WTC11 (cell line): ENCODE measurements at regions not wholly inside any gene's neighbourhood (a gene's known extent, or its start where the extent isn't known, plus 50 kb on each side); places are given as distances from the start of the nearest gene placed in this dataset.

Experiments used
- ATAC-seq: fragments of 200-7000 bp; cut with Tn5 transposase; 2 replicates; pipeline ENCODE4 v1.10.0; 2021; ENCODE audit warnings: mild to moderate bottlenecking, moderate library complexity
- CTCF ChIA-PET: fragments of 300-600 bp; sonication (Branson Sonifier 250); formaldehyde crosslinking; loops from one replicate; lab custom pipeline; 2021; ENCODE audit warnings: antibody characterized with exemption; lab: Charles Lee
- POLR2A ChIA-PET: fragments of 350-600 bp; sonication (Branson Sonifier 250); formaldehyde crosslinking; loops from one replicate; lab custom pipeline; 2021; ENCODE audit warnings: antibody characterized with exemption; lab: Charles Lee
- DNase-seq: peaks from one replicate; pipeline ENCODE4 v3.0.0; 2021; ENCODE audit warnings: low spot score
- H3K27ac Mint-ChIP-seq: 2 replicates; pipeline ENCODE4 v1.8.0; 2021; ENCODE audit warnings: mixed read lengths
- H3K27me3 Mint-ChIP-seq: 2 replicates; pipeline ENCODE4 v1.8.0; 2021; ENCODE audit warnings: low read depth, mild to moderate bottlenecking, moderate library complexity, mixed read lengths
- H3K36me3 Mint-ChIP-seq: 2 replicates; pipeline ENCODE4 v1.8.0; 2021; ENCODE audit warnings: mixed read lengths
- H3K4me1 Mint-ChIP-seq: 2 replicates; pipeline ENCODE4 v1.8.0; 2022; ENCODE audit warnings: mixed read lengths
- H3K4me3 Mint-ChIP-seq: 2 replicates; pipeline ENCODE4 v1.8.0; 2021; ENCODE audit warnings: mild to moderate bottlenecking, moderate library complexity, mixed read lengths
- H3K9me3 Mint-ChIP-seq: 2 replicates; pipeline ENCODE4 v1.8.0; 2021; ENCODE audit warnings: mixed read lengths
- ATF2 ChIP-seq: sonication (generic); formaldehyde crosslinking; IDR thresholded peaks from 2 replicates; pipeline ENCODE4 v1.8.1; 2022; ENCODE audit warnings: low read depth, missing genetic modification reagents, borderline replicate concordance
- ATF6 ChIP-seq: sonication (generic); formaldehyde crosslinking; IDR thresholded peaks from 2 replicates; pipeline ENCODE4 v1.8.1; 2023; ENCODE audit warnings: mild to moderate bottlenecking, missing genetic modification reagents
- CBFB ChIP-seq: sonication (generic); formaldehyde crosslinking; IDR thresholded peaks from 2 replicates; pipeline ENCODE4 v1.8.1; 2022; ENCODE audit warnings: mild to moderate bottlenecking, low read depth, missing genetic modification reagents
- CDX4 ChIP-seq: fragments of 250-450 bp; sonication (Bioruptor Pico); IDR thresholded peaks from 2 replicates; pipeline ENCODE4 v1.9.0; 2021; ENCODE audit warnings: moderate library complexity, mild to moderate bottlenecking, inconsistent platforms, borderline replicate concordance
- ELF4 ChIP-seq: sonication (generic); formaldehyde crosslinking; IDR thresholded peaks from 2 replicates; pipeline ENCODE4 v1.8.1; 2022; ENCODE audit warnings: low read depth, mild to moderate bottlenecking, moderate library complexity, missing genetic modification reagents
- EMX1 ChIP-seq: fragments of 250-450 bp; sonication (Bioruptor Pico); IDR thresholded peaks from 2 replicates; pipeline ENCODE4 v1.8.0; 2021; ENCODE audit warnings: mild to moderate bottlenecking
- FOXK1 ChIP-seq: sonication (generic); formaldehyde crosslinking; IDR thresholded peaks from 2 replicates; pipeline ENCODE4 v1.8.0; 2022; ENCODE audit warnings: mild to moderate bottlenecking, moderate library complexity, missing genetic modification reagents
- GTF2I ChIP-seq: fragments of 250-450 bp; sonication (Bioruptor Pico); conservative IDR thresholded peaks from 2 replicates; pipeline ENCODE4 v1.4.0; 2021; ENCODE audit warnings: mild to moderate bottlenecking
- JUN ChIP-seq: sonication (generic); formaldehyde crosslinking; IDR thresholded peaks from 2 replicates; pipeline ENCODE4 v1.8.0; 2023; ENCODE audit warnings: mild to moderate bottlenecking, missing genetic modification reagents
- MAX ChIP-seq: sonication (generic); formaldehyde crosslinking; IDR thresholded peaks from 2 replicates; pipeline ENCODE4 v1.8.0; 2022; ENCODE audit warnings: mild to moderate bottlenecking, missing genetic modification reagents
- NR2C2 ChIP-seq: sonication (generic); formaldehyde crosslinking; IDR thresholded peaks from 2 replicates; pipeline ENCODE4 v1.8.0; 2022; ENCODE audit warnings: mild to moderate bottlenecking, missing genetic modification reagents
- NR3C1 ChIP-seq: sonication (generic); formaldehyde crosslinking; conservative IDR thresholded peaks from 2 replicates; pipeline ENCODE4 v1.8.1; 2023; ENCODE audit warnings: low read depth, mild to moderate bottlenecking, missing genetic modification reagents
- RORB ChIP-seq: fragments of 250-450 bp; sonication (Bioruptor Pico); IDR thresholded peaks from 2 replicates; pipeline ENCODE4 v1.9.0; 2021; ENCODE audit warnings: mild to moderate bottlenecking
- SMAD3 ChIP-seq: sonication (generic); formaldehyde crosslinking; IDR thresholded peaks from 2 replicates; pipeline ENCODE4 v1.8.0; 2022; ENCODE audit warnings: missing genetic modification reagents, mild to moderate bottlenecking, borderline replicate concordance
- TP53 ChIP-seq: sonication (generic); formaldehyde crosslinking; IDR thresholded peaks from 2 replicates; pipeline ENCODE4 v1.8.1; 2023; ENCODE audit warnings: mild to moderate bottlenecking, missing genetic modification reagents
- ZMAT4 ChIP-seq: fragments of 250-450 bp; sonication (Bioruptor Pico); IDR thresholded peaks from 2 replicates; pipeline ENCODE4 v1.9.0; 2021; ENCODE audit warnings: mild to moderate bottlenecking
- ZNF416 ChIP-seq: fragments of 250-450 bp; sonication (Bioruptor Pico); IDR thresholded peaks from 2 replicates; pipeline ENCODE4 v1.9.0; 2021; ENCODE audit warnings: mild to moderate bottlenecking, inconsistent platforms
- ZNF671 ChIP-seq: fragments of 250-450 bp; sonication (Bioruptor Pico); IDR thresholded peaks from 2 replicates; pipeline ENCODE4 v1.8.0; 2021; ENCODE audit warnings: mild to moderate bottlenecking
- TF ChIP-seq, protein P1 (sequence below): fragments of 250-450 bp; sonication (Bioruptor Pico); IDR thresholded peaks from 2 replicates; pipeline ENCODE4 v1.8.0; 2021; ENCODE audit warnings: mild to moderate bottlenecking
- TF ChIP-seq, protein P2 (sequence below): sonication (generic); formaldehyde crosslinking; IDR thresholded peaks from 2 replicates; pipeline ENCODE4 v1.8.1; 2023; ENCODE audit warnings: mild to moderate bottlenecking, missing genetic modification reagents, borderline replicate concordance

DNA sequence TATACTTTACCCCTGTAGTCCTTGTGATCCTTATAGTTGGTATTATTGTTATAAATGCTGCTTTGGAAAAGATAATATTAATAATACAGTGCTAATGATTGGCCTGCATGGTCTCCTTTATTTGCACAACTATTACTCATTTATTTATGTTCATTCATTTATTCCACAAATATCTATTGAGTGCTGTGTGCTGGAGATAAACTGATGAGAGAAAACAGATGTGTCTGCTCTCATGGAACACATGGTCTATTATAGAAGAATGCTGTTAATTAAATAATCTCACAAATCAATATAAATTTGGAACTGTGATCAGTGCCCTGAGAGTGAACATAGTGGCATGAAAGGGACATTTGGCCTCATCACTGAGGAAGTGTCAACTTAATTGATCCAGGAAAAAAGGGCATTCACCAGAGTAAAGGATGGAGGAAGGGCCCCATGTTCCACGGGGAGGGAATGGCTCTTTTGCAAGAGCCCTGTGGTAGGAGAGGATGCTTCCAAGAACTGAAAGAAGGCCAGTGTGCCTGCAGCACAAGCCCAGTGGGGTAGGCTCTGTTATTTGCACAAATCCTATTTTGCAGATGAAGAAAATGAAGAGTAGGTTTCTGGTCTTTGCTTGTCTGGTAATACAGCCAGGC, 91.5 kb upstream of the STK39 start (continued):
- TF ChIP-seq, protein P1, sequence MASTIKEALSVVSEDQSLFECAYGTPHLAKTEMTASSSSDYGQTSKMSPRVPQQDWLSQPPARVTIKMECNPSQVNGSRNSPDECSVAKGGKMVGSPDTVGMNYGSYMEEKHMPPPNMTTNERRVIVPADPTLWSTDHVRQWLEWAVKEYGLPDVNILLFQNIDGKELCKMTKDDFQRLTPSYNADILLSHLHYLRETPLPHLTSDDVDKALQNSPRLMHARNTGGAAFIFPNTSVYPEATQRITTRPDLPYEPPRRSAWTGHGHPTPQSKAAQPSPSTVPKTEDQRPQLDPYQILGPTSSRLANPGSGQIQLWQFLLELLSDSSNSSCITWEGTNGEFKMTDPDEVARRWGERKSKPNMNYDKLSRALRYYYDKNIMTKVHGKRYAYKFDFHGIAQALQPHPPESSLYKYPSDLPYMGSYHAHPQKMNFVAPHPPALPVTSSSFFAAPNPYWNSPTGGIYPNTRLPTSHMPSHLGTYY (CRISPR knock-in tag): no peak
- no peak for TF ChIP-seq TP53 (CRISPR knock-in tag)
- no peak for TF ChIP-seq ATF2 (CRISPR knock-in tag)
- TF ChIP-seq CDX4 (CRISPR knock-in tag): no peak
- TF ChIP-seq ZNF671 (CRISPR knock-in tag): no peak
- no peak for TF ChIP-seq ZNF416 (CRISPR knock-in tag)
- no peak for TF ChIP-seq CBFB (CRISPR knock-in tag)
- no peak for TF ChIP-seq NR3C1

DNA sequence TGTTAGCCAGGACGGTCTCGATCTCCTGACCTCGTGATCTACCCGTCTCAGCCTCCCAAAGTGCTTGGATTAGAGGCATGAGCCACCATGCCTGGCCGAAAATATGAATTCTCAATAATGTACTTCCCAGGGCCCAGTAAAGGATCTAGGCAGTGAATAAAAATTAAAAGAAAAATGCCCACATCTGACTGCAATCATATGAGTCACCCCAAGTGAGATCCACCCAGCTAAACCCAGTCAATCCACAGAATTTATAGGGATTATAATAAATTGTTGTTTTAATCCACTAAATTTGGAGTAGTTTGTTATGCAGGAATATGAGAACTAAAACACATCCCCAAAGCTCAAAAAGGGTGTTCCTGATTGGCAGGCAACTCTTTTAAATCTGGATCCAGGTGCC, 93.5 kb upstream of the STK39 start:
- Mint-ChIP-seq H3K4me1 (peaks cover 18% of the 10 kb centered on the region), H3K9me3 (peaks cover 4% of the 10 kb centered on the region), H3K4me3 (no peak overlapping the region), H3K27ac (no peak overlapping the region), H3K36me3 (no peaks in the 10 kb centered on the region), H3K27me3 (no peaks in the 10 kb centered on the region)
- TF ChIP-seq RORB (CRISPR knock-in tag): no peak
- no peak for TF ChIP-seq NR2C2 (CRISPR knock-in tag)
- TF ChIP-seq FOXK1 (CRISPR knock-in tag): no peak
- no peak for TF ChIP-seq EMX1 (CRISPR knock-in tag)
- TF ChIP-seq CBFB (CRISPR knock-in tag): no peak
- TF ChIP-seq JUN: no peak
- TF ChIP-seq ATF6 (CRISPR knock-in tag): no peak
- TF ChIP-seq GTF2I (CRISPR knock-in tag): no peak
- no peak for TF ChIP-seq ZMAT4 (CRISPR knock-in tag)
- no peak for TF ChIP-seq ELF4 (CRISPR knock-in tag)
- POLR2A ChIA-PET: no interaction called here
- ATAC-seq: no peak
- no peak for DNase-seq
- CTCF ChIA-PET: no interaction called here

DNA sequence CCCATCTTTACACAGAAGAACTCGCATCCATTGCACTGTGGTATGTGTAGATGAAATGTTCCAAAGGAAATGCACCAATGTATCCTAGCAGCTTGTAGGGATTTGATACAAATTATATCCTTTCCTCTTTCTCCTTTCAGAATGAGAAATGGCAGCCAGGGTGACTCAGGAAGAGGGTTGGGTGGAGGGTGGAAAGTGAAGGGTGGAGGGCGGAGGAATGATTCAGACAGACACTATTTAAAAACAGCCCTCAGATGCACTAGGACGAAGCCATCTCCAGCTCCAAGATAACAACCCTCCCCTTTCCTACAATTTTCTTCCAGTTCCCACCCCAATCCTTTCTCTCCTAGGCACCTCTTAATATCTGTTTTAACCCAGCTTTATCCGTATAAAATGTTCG, 96.2 kb upstream of the STK39 start:
- DNase-seq: no peak
- Mint-ChIP-seq H3K4me3 (no peak overlapping the region), H3K9me3 (peaks cover 4% of the 10 kb centered on the region), H3K36me3 (no peaks in the 10 kb centered on the region), H3K4me1 (peaks cover 27% of the 10 kb centered on the region), H3K27me3 (no peaks in the 10 kb centered on the region), H3K27ac (no peak overlapping the region)
- ATAC-seq: no peak
- ChIA-PET CTCF (no interaction called here), POLR2A (no interaction called here)
- TF ChIP-seq MAX: no peak
- TF ChIP-seq, protein P2, sequence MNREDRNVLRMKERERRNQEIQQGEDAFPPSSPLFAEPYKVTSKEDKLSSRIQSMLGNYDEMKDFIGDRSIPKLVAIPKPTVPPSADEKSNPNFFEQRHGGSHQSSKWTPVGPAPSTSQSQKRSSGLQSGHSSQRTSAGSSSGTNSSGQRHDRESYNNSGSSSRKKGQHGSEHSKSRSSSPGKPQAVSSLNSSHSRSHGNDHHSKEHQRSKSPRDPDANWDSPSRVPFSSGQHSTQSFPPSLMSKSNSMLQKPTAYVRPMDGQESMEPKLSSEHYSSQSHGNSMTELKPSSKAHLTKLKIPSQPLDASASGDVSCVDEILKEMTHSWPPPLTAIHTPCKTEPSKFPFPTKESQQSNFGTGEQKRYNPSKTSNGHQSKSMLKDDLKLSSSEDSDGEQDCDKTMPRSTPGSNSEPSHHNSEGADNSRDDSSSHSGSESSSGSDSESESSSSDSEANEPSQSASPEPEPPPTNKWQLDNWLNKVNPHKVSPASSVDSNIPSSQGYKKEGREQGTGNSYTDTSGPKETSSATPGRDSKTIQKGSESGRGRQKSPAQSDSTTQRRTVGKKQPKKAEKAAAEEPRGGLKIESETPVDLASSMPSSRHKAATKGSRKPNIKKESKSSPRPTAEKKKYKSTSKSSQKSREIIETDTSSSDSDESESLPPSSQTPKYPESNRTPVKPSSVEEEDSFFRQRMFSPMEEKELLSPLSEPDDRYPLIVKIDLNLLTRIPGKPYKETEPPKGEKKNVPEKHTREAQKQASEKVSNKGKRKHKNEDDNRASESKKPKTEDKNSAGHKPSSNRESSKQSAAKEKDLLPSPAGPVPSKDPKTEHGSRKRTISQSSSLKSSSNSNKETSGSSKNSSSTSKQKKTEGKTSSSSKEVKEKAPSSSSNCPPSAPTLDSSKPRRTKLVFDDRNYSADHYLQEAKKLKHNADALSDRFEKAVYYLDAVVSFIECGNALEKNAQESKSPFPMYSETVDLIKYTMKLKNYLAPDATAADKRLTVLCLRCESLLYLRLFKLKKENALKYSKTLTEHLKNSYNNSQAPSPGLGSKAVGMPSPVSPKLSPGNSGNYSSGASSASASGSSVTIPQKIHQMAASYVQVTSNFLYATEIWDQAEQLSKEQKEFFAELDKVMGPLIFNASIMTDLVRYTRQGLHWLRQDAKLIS (CRISPR knock-in tag): no peak
- no peak for TF ChIP-seq SMAD3 (CRISPR knock-in tag)
- no peak for TF ChIP-seq ATF6 (CRISPR knock-in tag)
